HCT116 (cell line): ENCODE measurements at regions not wholly inside any gene's neighbourhood (a gene's known extent, or its start where the extent isn't known, plus 50 kb on each side); places are given as distances from the start of the nearest gene placed in this dataset.

Experiments used
- ATAC-seq: fragments of 200-7000 bp; cut with Tn5 transposase; 2 replicates; pipeline ENCODE4 v1.9.1; 2020; ENCODE audit warnings: mild to moderate bottlenecking, moderate library complexity
- BruUV-seq: library from RNA; stranded (reverse); fragments of 400-500 nt; replicated peaks from 2 replicates; lab custom pipeline; 2021; lab: Mats Ljungman, UMichigan
- CTCF ChIA-PET: fragments of 300-600 bp; sonication (Branson Sonifier 250); formaldehyde crosslinking; loops from one replicate; lab custom pipeline; 2021; ENCODE audit warnings: antibody characterized with exemption; lab: Charles Lee
- POLR2A ChIA-PET: fragments of 300-600, 350-600 bp; sonication (Branson Sonifier 250); formaldehyde crosslinking; loops from one replicate; lab custom pipeline; 2021; ENCODE audit warnings: antibody characterized with exemption; lab: Charles Lee
- RAD21 ChIA-PET, 2 experiments: fragments of 300-600 bp; sonication (Branson Sonifier 250); formaldehyde crosslinking; loops; one replicate each; lab custom pipeline; 2023; ENCODE audit warnings: low total read pairs in 2 of 2; ENCODE audit not compliant: uncharacterized antibody in 2 of 2, unreplicated experiment in 2 of 2, low non-redundant PET in 1 of 2; lab: Charles Lee
- DNase-seq: peaks from one replicate; pipeline ENCODE4 v3.0.0-alpha.2; 2010; ENCODE audit warnings: low read depth, low spot score
- H2AFZ ChIP-seq: fragments of 200-600 bp; shearing (Covaris generic), sonication (generic); 2 replicates; pipeline ENCODE4 v1.6.1; 2017; ENCODE audit warnings: low read depth, mixed run types, mixed read lengths, antibody characterized with exemption, low read length; ENCODE audit not compliant: poor library complexity, severe bottlenecking
- H3K27ac ChIP-seq: 2 replicates; pipeline ENCODE4 v1.5.1; 2012; ENCODE audit warnings: low read depth, low read length
- H3K27me3 ChIP-seq: fragments of 200-600 bp; sonication (generic); 2 replicates; pipeline ENCODE4 v1.6.1; 2016; ENCODE audit warnings: mixed run types, low read length, mixed read lengths; ENCODE audit not compliant: insufficient read depth
- H3K36me3 ChIP-seq, 2 experiments: fragments of 200-500 bp in 1 of 2; fragments of 200-600 bp in 1 of 2; sonication (Bioruptor generic) in 1 of 2; sonication (generic) in 1 of 2; 2 replicates each; pipeline versions ENCODE4 v1.5.1 to v1.6.1; 2014 to 2016; ENCODE audit warnings: low read length in 2 of 2, inconsistent platforms in 1 of 2, mixed read lengths in 1 of 2, mixed run types in 1 of 2; ENCODE audit not compliant: insufficient read depth in 2 of 2, control insufficient read depth in 1 of 2
- H3K4me1 ChIP-seq, 2 experiments: fragments of 200-600 bp in 1 of 2; sonication (generic) in 1 of 2; 2 replicates each; pipeline versions ENCODE4 v1.5.1 to v1.6.1; 2012 to 2017; ENCODE audit warnings: low read length in 2 of 2, inconsistent platforms in 1 of 2, mild to moderate bottlenecking in 1 of 2, mixed read lengths in 1 of 2, mixed run types in 1 of 2, moderate library complexity in 1 of 2; ENCODE audit not compliant: insufficient read depth in 2 of 2, control insufficient read depth in 1 of 2
- H3K4me2 ChIP-seq: fragments of 200-600 bp; sonication (generic); 2 replicates; pipeline ENCODE4 v1.6.1; 2017; ENCODE audit warnings: mixed run types, low read length, mixed read lengths
- H3K4me3 ChIP-seq, 2 experiments: fragments of 200-600 bp in 1 of 2; sonication (generic) in 1 of 2; replicated peaks in 1 of 2; 2 replicates each; pipeline ENCODE4 v1.5.1; 2011 to 2016; ENCODE audit warnings: low read length in 2 of 2, control low read depth in 1 of 2, low read depth in 1 of 2, mild to moderate bottlenecking in 1 of 2, mixed read lengths in 1 of 2, mixed run types in 1 of 2
- H3K79me2 ChIP-seq: fragments of 200-600 bp; sonication (generic); 2 replicates; pipeline ENCODE4 v1.6.1; 2017; ENCODE audit warnings: mild to moderate bottlenecking, mixed run types, low read length, moderate library complexity, mixed read lengths; ENCODE audit not compliant: insufficient read depth
- H3K9ac ChIP-seq: fragments of 200-600 bp; sonication (generic); 2 replicates; pipeline ENCODE4 v1.6.1; 2016; ENCODE audit warnings: low read length, mixed read lengths
- H3K9me2 ChIP-seq: fragments of 200-600 bp; sonication (generic), shearing (Covaris generic); 2 replicates; pipeline ENCODE4 v1.6.1; 2017; ENCODE audit warnings: mixed run types, mild to moderate bottlenecking, moderate library complexity; ENCODE audit not compliant: insufficient read depth
- H3K9me3 ChIP-seq, 2 experiments: fragments of 200-500 bp in 1 of 2; fragments of 200-600 bp in 1 of 2; sonication (Bioruptor generic) in 1 of 2; sonication (generic) in 1 of 2; 2 replicates each; pipeline ENCODE4 v1.6.1; 2014 to 2017; ENCODE audit warnings: low read length in 2 of 2, mixed read lengths in 2 of 2, inconsistent platforms in 1 of 2, low read depth in 1 of 2, mild to moderate bottlenecking in 1 of 2, mixed run types in 1 of 2, moderate library complexity in 1 of 2; ENCODE audit not compliant: control insufficient read depth in 1 of 2, insufficient read depth in 1 of 2
- H4K20me1 ChIP-seq: fragments of 200-600 bp; sonication (generic), shearing (Covaris generic); 2 replicates; pipeline ENCODE4 v1.6.1; 2017; ENCODE audit warnings: mixed run types, mild to moderate bottlenecking, moderate library complexity; ENCODE audit not compliant: insufficient read depth
- ELF1 ChIP-seq: IDR thresholded peaks from 2 replicates; pipeline ENCODE4 v1.6.1; 2012; ENCODE audit warnings: low read depth, borderline replicate concordance
- FOSL1 ChIP-seq: IDR thresholded peaks from 2 replicates; pipeline ENCODE4 v1.6.1; 2012; ENCODE audit warnings: low read depth
- POLR2A ChIP-seq: IDR thresholded peaks from 2 replicates; pipeline ENCODE4 v1.7.0; 2011; ENCODE audit warnings: borderline replicate concordance; ENCODE audit not compliant: insufficient read depth, insufficient read length; ENCODE audit errors: extremely low read depth
- RAD21 ChIP-seq: IDR thresholded peaks from 2 replicates; pipeline ENCODE4 v1.6.1; 2012; ENCODE audit warnings: low read depth, mild to moderate bottlenecking
- REST ChIP-seq: IDR thresholded peaks from 2 replicates; pipeline ENCODE4 v1.6.1; 2012; ENCODE audit warnings: low read depth
- SIN3A ChIP-seq: IDR thresholded peaks from 2 replicates; pipeline ENCODE4 v1.6.1; 2012; ENCODE audit warnings: low read depth
- TCF7L2 ChIP-seq: IDR thresholded peaks from 2 replicates; pipeline ENCODE4 v1.7.0; 2011; ENCODE audit warnings: borderline replicate concordance, inconsistent platforms; ENCODE audit not compliant: insufficient read depth, insufficient read length; ENCODE audit errors: extremely low read depth
- intact Hi-C: fragments of 100-400 bp; cut with micrococcal nuclease; formaldehyde crosslinking; loops from 2 replicates; pipeline ENCODE4 v1.10.0; 2022

DNA sequence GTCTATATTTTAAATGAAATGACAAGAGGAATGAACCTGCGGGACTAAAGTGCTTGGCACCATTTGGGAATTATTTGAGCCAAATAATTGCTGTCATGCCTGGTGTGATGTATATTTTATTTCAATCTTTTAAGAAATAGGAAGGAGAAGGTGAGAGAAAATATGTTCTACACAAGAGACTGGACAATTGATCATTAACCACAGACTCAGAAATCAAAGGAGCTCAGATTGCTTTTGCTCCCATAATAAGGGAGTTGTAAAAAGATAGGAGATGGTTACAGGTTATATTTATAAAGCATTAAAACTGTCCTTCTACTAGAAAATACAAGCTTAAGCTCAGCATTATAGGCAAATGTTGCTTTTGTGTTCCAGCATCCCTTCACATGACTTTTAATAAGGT, 515.2 kb upstream of the SULF2 start:
- RAD21 ChIA-PET, result no interaction called here
- Histone ChIP-seq H3K27ac (no peak overlapping the region), H3K36me3 (no peaks in the 10 kb centered on the region), H2AFZ (no peak overlapping the region), H3K4me3 (no peak overlapping the region), H3K27me3 (peaks cover 22% of the 10 kb centered on the region), H4K20me1 (no peaks in the 10 kb centered on the region), H3K9ac (no peak overlapping the region), H3K79me2 (no peaks in the 10 kb centered on the region), H3K9me3 (no peaks in the 10 kb centered on the region), H3K9me2 (no peaks in the 10 kb centered on the region), H3K4me2 (no peak overlapping the region), H3K4me1 (peaks cover 9 to 21% of the 10 kb centered on the region in 2 experiments; a peak in 3 of 4 replicates)
- CTCF ChIA-PET, result interaction anchor here (1.4 kb wide), 1 partner anchor 320 kb away, joined by 4 read pairs; no protein-coding TSS in a partner anchor
- TF ChIP-seq POLR2A (no peak), ELF1 (no peak), TCF7L2 (no peak), REST (no peak), SIN3A (no peak), FOSL1 (no peak), RAD21 (no peak)
- intact Hi-C loops, result no loop called here
- POLR2A ChIA-PET, result no interaction called here
- no peak for ATAC-seq
- BruUV-seq, result no TSS peak
- no peak for DNase-seq
